AG10803 (cell line): ENCODE measurements at regions not wholly inside any gene's neighbourhood (a gene's known extent, or its start where the extent isn't known, plus 50 kb on each side); places are given as distances from the start of the nearest gene placed in this dataset.
A peak's percentile ranks its signal among the peaks of the same experiment; 100 is the strongest.
"Not testable (repeated sequence)": the region's sequence is repeated elsewhere in the genome, so short reads cannot be mapped to it uniquely, and the experiment has no call there.

Source experiments
- DNase-seq: peaks from one replicate; pipeline ENCODE4 v3.0.0; 2010; ENCODE audit warnings: low read depth
- H3K4me3 ChIP-seq: 2 replicates; pipeline ENCODE4 v1.5.1; 2011; ENCODE audit warnings: mild to moderate bottlenecking, low read length, control low read depth
- CTCF ChIP-seq: conservative IDR thresholded peaks from 2 replicates; pipeline ENCODE4 v1.5.1; 2011; ENCODE audit warnings: mild to moderate bottlenecking, low read length, control low read depth, inconsistent platforms

- no peak overlapping the region for H3K4me3 ChIP-seq
- DNase-seq: no peak
- TF ChIP-seq CTCF: no peak
Measured at GRCh38 chr7:35871856-35872255, 71.0 kb downstream of the SEPTIN7 start.

- peak; percentile 25 for DNase-seq
- no peak overlapping the region for H3K4me3 ChIP-seq
- no peak for TF ChIP-seq CTCF
Measured at GRCh38 chr7:35874886-35875285, 74.0 kb downstream of the SEPTIN7 start.

GRCh38 chr7:35875292-35875691 lies 74.4 kb downstream of the SEPTIN7 start:
- no peak for TF ChIP-seq CTCF
- DNase-seq: peak; percentile 33
- no peak overlapping the region for H3K4me3 ChIP-seq

DNA sequence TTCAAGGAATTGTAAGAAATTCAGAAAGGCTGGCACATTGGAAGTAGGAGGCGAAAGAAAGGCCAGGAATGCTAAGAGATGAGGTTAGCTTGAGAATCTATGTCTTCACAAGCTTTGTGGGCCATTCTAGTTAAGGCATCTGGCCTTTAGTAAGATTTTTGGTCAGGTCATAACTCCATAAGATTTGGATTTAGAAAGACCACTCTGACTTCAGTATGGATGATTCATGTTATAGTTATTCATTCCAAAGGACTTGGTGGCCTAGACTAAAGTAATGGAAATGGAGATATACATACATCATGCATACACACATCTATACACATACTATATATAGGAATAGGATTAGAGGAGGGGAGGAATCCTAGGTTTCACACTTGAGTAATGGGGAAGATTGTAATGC lies 77.5 kb downstream of the SEPTIN7 start:
- no peak overlapping the region for H3K4me3 ChIP-seq
- peak; percentile 43 for DNase-seq
- no peak for TF ChIP-seq CTCF

GRCh38 chr7:35887430-35887829 lies 86.6 kb downstream of the SEPTIN7 start:
- not testable (repeated sequence) for H3K4me3 ChIP-seq, DNase-seq

GRCh38 chr7:35889001-35889400 lies 88.1 kb downstream of the SEPTIN7 start:
- H3K4me3 ChIP-seq: no peak overlapping the region
- DNase-seq: no peak
- TF ChIP-seq CTCF: no peak

- no peak overlapping the region for H3K4me3 ChIP-seq
- no peak for DNase-seq
- no peak for TF ChIP-seq CTCF
Measured at GRCh38 chr7:35889870-35890269, 89.0 kb downstream of the SEPTIN7 start.
